Endothelial cell of umbilical vein (primary cell): ENCODE measurements at regions not wholly inside any gene's neighbourhood (a gene's known extent, or its start where the extent isn't known, plus 50 kb on each side); places are given as distances from the start of the nearest gene placed in this dataset.

ENCODE experiments used
- EZH2 ChIP-seq: IDR thresholded peaks from 2 replicates; pipeline ENCODE4 v1.6.1; 2012; ENCODE audit warnings: borderline replicate concordance, low read depth, mild to moderate bottlenecking, moderate library complexity, low read length, inconsistent platforms; ENCODE audit not compliant: severe bottlenecking
- FOS ChIP-seq: IDR thresholded peaks from 2 replicates; pipeline ENCODE4 v1.6.1; 2011; ENCODE audit warnings: mild to moderate bottlenecking, low read length, moderate library complexity, borderline replicate concordance; ENCODE audit not compliant: insufficient read depth
- GATA2 ChIP-seq: IDR thresholded peaks from 2 replicates; pipeline ENCODE4 v1.7.0; 2011; ENCODE audit warnings: low read depth, mild to moderate bottlenecking, moderate library complexity, mixed read lengths, low read length; ENCODE audit not compliant: insufficient read length, insufficient read depth
- JUN ChIP-seq: IDR thresholded peaks from 2 replicates; pipeline ENCODE4 v1.6.1; 2011; ENCODE audit warnings: borderline replicate concordance, low read depth; ENCODE audit not compliant: insufficient read length, insufficient read depth
- MYC ChIP-seq: IDR thresholded peaks from one replicate; pipeline ENCODE4 v1.6.1; 2011; ENCODE audit warnings: mild to moderate bottlenecking, low read depth, low read length
- POLR2A ChIP-seq: IDR thresholded peaks from 2 replicates; pipeline ENCODE4 v1.6.1; 2012; ENCODE audit warnings: low read depth, mild to moderate bottlenecking, control low read depth, low read length
- POLR2AphosphoS5 ChIP-seq: IDR thresholded peaks from 2 replicates; pipeline ENCODE4 v1.6.1; 2012; ENCODE audit warnings: low read depth, mild to moderate bottlenecking, control low read depth, low read length, moderate library complexity; ENCODE audit not compliant: insufficient read depth
- TF ChIP-seq, protein P1 (sequence below), 2 donors: IDR thresholded peaks; 1 replicate in 1 of 2; 2 replicates in 1 of 2; pipeline ENCODE4 v1.5.1; 2011; ENCODE audit warnings: low read length in 2 of 2, mild to moderate bottlenecking in 2 of 2, moderate library complexity in 2 of 2, control low read depth in 1 of 2, inconsistent platforms in 1 of 2, low read depth in 1 of 2; ENCODE audit not compliant: insufficient read depth in 1 of 2; ENCODE audit errors: extremely low read depth in 1 of 2
- TF ChIP-seq, protein P2 (sequence below): IDR thresholded peaks from 2 replicates; pipeline ENCODE4 v1.6.1; 2011; ENCODE audit not compliant: insufficient read depth, insufficient read length

DNA sequence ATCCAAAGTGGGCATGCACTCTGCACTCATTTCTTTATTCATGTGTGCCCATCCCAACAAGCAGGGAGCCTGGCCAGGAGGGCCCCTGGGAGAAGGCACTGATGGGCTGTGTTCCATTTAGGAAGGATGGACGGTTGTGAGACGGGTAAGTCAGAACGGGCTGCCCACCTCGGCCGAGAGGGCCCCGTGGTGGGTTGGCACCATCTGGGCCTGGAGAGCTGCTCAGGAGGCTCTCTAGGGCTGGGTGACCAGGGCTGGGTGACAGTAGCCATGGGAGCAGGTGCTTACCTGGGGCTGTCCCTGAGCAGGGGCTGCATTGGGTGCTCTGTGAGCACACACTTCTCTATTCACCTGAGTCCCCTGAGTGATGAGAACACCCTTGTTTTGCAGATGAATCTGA lies 129.3 kb upstream of the B3GAT1 start:
- TF ChIP-seq, protein P1, sequence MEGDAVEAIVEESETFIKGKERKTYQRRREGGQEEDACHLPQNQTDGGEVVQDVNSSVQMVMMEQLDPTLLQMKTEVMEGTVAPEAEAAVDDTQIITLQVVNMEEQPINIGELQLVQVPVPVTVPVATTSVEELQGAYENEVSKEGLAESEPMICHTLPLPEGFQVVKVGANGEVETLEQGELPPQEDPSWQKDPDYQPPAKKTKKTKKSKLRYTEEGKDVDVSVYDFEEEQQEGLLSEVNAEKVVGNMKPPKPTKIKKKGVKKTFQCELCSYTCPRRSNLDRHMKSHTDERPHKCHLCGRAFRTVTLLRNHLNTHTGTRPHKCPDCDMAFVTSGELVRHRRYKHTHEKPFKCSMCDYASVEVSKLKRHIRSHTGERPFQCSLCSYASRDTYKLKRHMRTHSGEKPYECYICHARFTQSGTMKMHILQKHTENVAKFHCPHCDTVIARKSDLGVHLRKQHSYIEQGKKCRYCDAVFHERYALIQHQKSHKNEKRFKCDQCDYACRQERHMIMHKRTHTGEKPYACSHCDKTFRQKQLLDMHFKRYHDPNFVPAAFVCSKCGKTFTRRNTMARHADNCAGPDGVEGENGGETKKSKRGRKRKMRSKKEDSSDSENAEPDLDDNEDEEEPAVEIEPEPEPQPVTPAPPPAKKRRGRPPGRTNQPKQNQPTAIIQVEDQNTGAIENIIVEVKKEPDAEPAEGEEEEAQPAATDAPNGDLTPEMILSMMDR (IDR thresholded peaks at IDR 0.05; ENCODE audit: extremely low read depth in 1 of 2, insufficient read depth in 1 of 2, low read depth in 1 of 2, low read length in 2 of 2) = no peak
- TF ChIP-seq EZH2 = no peak
- no peak for TF ChIP-seq POLR2A
- TF ChIP-seq, protein P2, sequence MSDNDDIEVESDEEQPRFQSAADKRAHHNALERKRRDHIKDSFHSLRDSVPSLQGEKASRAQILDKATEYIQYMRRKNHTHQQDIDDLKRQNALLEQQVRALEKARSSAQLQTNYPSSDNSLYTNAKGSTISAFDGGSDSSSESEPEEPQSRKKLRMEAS = no peak
- TF ChIP-seq FOS = no peak
- no peak for TF ChIP-seq JUN
- no peak for TF ChIP-seq POLR2AphosphoS5
- TF ChIP-seq MYC = no peak
- no peak for TF ChIP-seq GATA2
